Right atrium auricular region (tissue), 2 donors: ENCODE measurements at regions not wholly inside any gene's neighbourhood (a gene's known extent, or its start where the extent isn't known, plus 50 kb on each side); places are given as distances from the start of the nearest gene placed in this dataset.

Experiments used
- DNase-seq: peaks from one replicate; pipeline ENCODE4 v3.0.0-alpha.2; 2019; ENCODE audit warnings: low spot score
- H3K27ac ChIP-seq, 2 donors: fragments of 200-600 bp; sonication (generic); 1 replicate in 1 of 2; 2 replicates in 1 of 2; pipeline ENCODE4 v1.5.1; 2016 to 2019
- H3K27me3 ChIP-seq, 2 donors: fragments of 200-600 bp; sonication (generic); one replicate each; pipeline versions ENCODE4 v1.5.1 to v1.6.0; 2017 to 2019
- H3K36me3 ChIP-seq: fragments of 200-600 bp; sonication (generic); one replicate; pipeline ENCODE4 v1.5.1; 2016
- H3K4me1 ChIP-seq, 2 donors: fragments of 200-600 bp; sonication (generic); one replicate each; pipeline versions ENCODE4 v1.5.1 to v1.6.0; 2017 to 2019
- H3K4me3 ChIP-seq, 2 donors: fragments of 200-600 bp; sonication (generic); 1 replicate in 1 of 2; 2 replicates in 1 of 2; pipeline ENCODE4 v1.5.1; 2017 to 2019; ENCODE audit warnings: mild to moderate bottlenecking in 1 of 2, moderate library complexity in 1 of 2
- H3K9me3 ChIP-seq, 2 donors: fragments of 200-600 bp; sonication (generic); one replicate each; pipeline ENCODE4 v1.5.1; 2019
- CTCF ChIP-seq, 2 donors: fragments of 200-600 bp; sonication (generic); IDR thresholded peaks; one replicate each; pipeline ENCODE4 v1.5.1; 2019; ENCODE audit warnings: antibody characterized with exemption in 2 of 2

- Histone ChIP-seq H3K4me3 (no peak overlapping the region), H3K27ac (no peak overlapping the region)
- TF ChIP-seq CTCF (IDR thresholded peaks at IDR 0.05): no peak
These were observed 672.1 kb downstream of the OTOL1 start for GRCh38 chr3:162168715-162169114.

GRCh38 chr3:162170581-162170980 is 674.0 kb downstream of the OTOL1 start:
- no peak for DNase-seq
- H3K27me3 ChIP-seq: no peaks in the 10 kb centered on the region
- H3K27ac ChIP-seq: no peak overlapping the region
- no peak overlapping the region for H3K4me3 ChIP-seq
- H3K36me3 ChIP-seq: no peaks in the 10 kb centered on the region
- H3K4me1 ChIP-seq: no peaks in the 10 kb centered on the region
- H3K9me3 ChIP-seq: peaks cover 0 to 8% of the 10 kb centered on the region in 2 donors
- TF ChIP-seq CTCF (IDR thresholded peaks at IDR 0.05): no peak

More at GRCh38 chr3:162168715-162169114, 672.1 kb downstream of the OTOL1 start:
- H3K9me3 ChIP-seq: peaks cover 0 to 8% of the 10 kb centered on the region in 2 donors
- no peak for DNase-seq
- H3K36me3 ChIP-seq: no peaks in the 10 kb centered on the region
- no peaks in the 10 kb centered on the region for H3K27me3 ChIP-seq
- H3K4me1 ChIP-seq: no peaks in the 10 kb centered on the region

GRCh38 chr3:162171970-162172369 is 675.4 kb downstream of the OTOL1 start:
- no peak for DNase-seq
- H3K27ac ChIP-seq: no peak overlapping the region
- no peak for TF ChIP-seq CTCF (IDR thresholded peaks at IDR 0.05)
- no peaks in the 10 kb centered on the region for H3K4me1 ChIP-seq
- H3K27me3 ChIP-seq: no peaks in the 10 kb centered on the region
- H3K4me3 ChIP-seq: no peak overlapping the region
- H3K36me3 ChIP-seq: no peaks in the 10 kb centered on the region
- peaks cover 0 to 8% of the 10 kb centered on the region in 2 donors for H3K9me3 ChIP-seq

GRCh38 chr3:162175145-162175544 is 678.5 kb downstream of the OTOL1 start:
- no peak overlapping the region for H3K27ac ChIP-seq
- DNase-seq: no peak
- no peak for TF ChIP-seq CTCF (IDR thresholded peaks at IDR 0.05)
- H3K36me3 ChIP-seq: no peaks in the 10 kb centered on the region
- peaks cover 0 to 8% of the 10 kb centered on the region in 2 donors for H3K9me3 ChIP-seq
- no peaks in the 10 kb centered on the region for H3K4me1 ChIP-seq
- no peaks in the 10 kb centered on the region for H3K27me3 ChIP-seq
- no peak overlapping the region for H3K4me3 ChIP-seq

GRCh38 chr3:162175878-162176277 is 679.3 kb downstream of the OTOL1 start:
- TF ChIP-seq CTCF (IDR thresholded peaks at IDR 0.05): no peak
- H3K36me3 ChIP-seq: no peaks in the 10 kb centered on the region
- H3K4me3 ChIP-seq: no peak overlapping the region
- no peaks in the 10 kb centered on the region for H3K4me1 ChIP-seq
- no peak for DNase-seq
- H3K9me3 ChIP-seq: peaks cover 0 to 8% of the 10 kb centered on the region in 2 donors
- H3K27me3 ChIP-seq: no peaks in the 10 kb centered on the region
- H3K27ac ChIP-seq: no peak overlapping the region

- no peak for DNase-seq
- Histone ChIP-seq H3K27me3 (no peaks in the 10 kb centered on the region), H3K36me3 (no peaks in the 10 kb centered on the region), H3K9me3 (peaks cover 0 to 5% of the 10 kb centered on the region in 2 donors), H3K4me1 (no peaks in the 10 kb centered on the region), H3K4me3 (no peak overlapping the region), H3K27ac (no peak overlapping the region)
- TF ChIP-seq CTCF (IDR thresholded peaks at IDR 0.05): no peak
These were observed 686.8 kb downstream of the OTOL1 start for GRCh38 chr3:162183440-162183839.
